KG1 (cell line): ENCODE measurements at regions not wholly inside any gene's neighbourhood (a gene's known extent, or its start where the extent isn't known, plus 50 kb on each side); places are given as distances from the start of the nearest gene placed in this dataset.

Source experiments
- DNase-seq: peaks from one replicate; lab custom pipeline; 2025; lab: John Stamatoyannopoulos, UW

GRCh38 chr2:194096402-194096801 lies 1560.6 kb upstream of the SLC39A10 start:
- no peak for DNase-seq

GRCh38 chr2:194095359-194095758 lies 1561.7 kb upstream of the SLC39A10 start:
- no peak for DNase-seq

- no peak for DNase-seq
These were observed 1566.6 kb upstream of the SLC39A10 start for GRCh38 chr2:194090251-194090905.

- DNase-seq: no peak
These were observed 1569.7 kb upstream of the SLC39A10 start for GRCh38 chr2:194087089-194087958.

- no peak for DNase-seq
These were observed 1570.9 kb upstream of the SLC39A10 start for GRCh38 chr2:194086129-194086528.

GRCh38 chr2:194079989-194080388 lies 1577.0 kb upstream of the SLC39A10 start:
- no peak for DNase-seq

GRCh38 chr2:194077366-194077765 lies 1579.7 kb upstream of the SLC39A10 start:
- DNase-seq: no peak

- no peak for DNase-seq
These were observed 1594.6 kb upstream of the SLC39A10 start for GRCh38 chr2:194062401-194062800.

GRCh38 chr2:194060269-194060668 lies 1596.8 kb upstream of the SLC39A10 start:
- peak; percentile 54 for DNase-seq

- DNase-seq: no peak
These were observed 1602.7 kb upstream of the SLC39A10 start for GRCh38 chr2:194054313-194054712.

- no peak for DNase-seq
These were observed 1612.7 kb upstream of the SLC39A10 start for GRCh38 chr2:194044321-194044720.

GRCh38 chr2:194021130-194021529 lies 1635.9 kb upstream of the SLC39A10 start:
- peak; percentile 72 for DNase-seq

- no peak for DNase-seq
These were observed 1636.9 kb upstream of the SLC39A10 start for GRCh38 chr2:194020155-194020554.

GRCh38 chr2:194015751-194016150 lies 1641.3 kb upstream of the SLC39A10 start:
- DNase-seq: no peak

GRCh38 chr2:194014639-194015038 lies 1642.4 kb upstream of the SLC39A10 start:
- no peak for DNase-seq

- DNase-seq: no peak
These were observed 1652.3 kb upstream of the SLC39A10 start for GRCh38 chr2:194004590-194005206.

- no peak for DNase-seq
These were observed 1653.1 kb upstream of the SLC39A10 start for GRCh38 chr2:194003911-194004310.

GRCh38 chr2:194002699-194003368 lies 1654.2 kb upstream of the SLC39A10 start:
- no peak for DNase-seq

GRCh38 chr2:193990868-193991267 lies 1666.2 kb upstream of the SLC39A10 start:
- DNase-seq: no peak

- DNase-seq: no peak
These were observed 1667.4 kb upstream of the SLC39A10 start for GRCh38 chr2:193989645-193990044.

- no peak for DNase-seq
These were observed 1668.2 kb upstream of the SLC39A10 start for GRCh38 chr2:193988784-193989183.

GRCh38 chr2:193985272-193985671 lies 1671.8 kb upstream of the SLC39A10 start:
- no peak for DNase-seq
